IMR-90 (cell line): ENCODE measurements at regions not wholly inside any gene's neighbourhood (a gene's known extent, or its start where the extent isn't known, plus 50 kb on each side); places are given as distances from the start of the nearest gene placed in this dataset.

Experiments used
- RAD21 ChIP-seq: IDR thresholded peaks from 2 replicates; pipeline ENCODE4 v1.6.1; 2012; ENCODE audit warnings: low read length, improper control_type of control experiment
- TF ChIP-seq, protein P1 (sequence below): conservative IDR thresholded peaks from 2 replicates; pipeline ENCODE4 v1.5.1; 2012; ENCODE audit warnings: mild to moderate bottlenecking, low read depth, low read length, improper control_type of control experiment

DNA sequence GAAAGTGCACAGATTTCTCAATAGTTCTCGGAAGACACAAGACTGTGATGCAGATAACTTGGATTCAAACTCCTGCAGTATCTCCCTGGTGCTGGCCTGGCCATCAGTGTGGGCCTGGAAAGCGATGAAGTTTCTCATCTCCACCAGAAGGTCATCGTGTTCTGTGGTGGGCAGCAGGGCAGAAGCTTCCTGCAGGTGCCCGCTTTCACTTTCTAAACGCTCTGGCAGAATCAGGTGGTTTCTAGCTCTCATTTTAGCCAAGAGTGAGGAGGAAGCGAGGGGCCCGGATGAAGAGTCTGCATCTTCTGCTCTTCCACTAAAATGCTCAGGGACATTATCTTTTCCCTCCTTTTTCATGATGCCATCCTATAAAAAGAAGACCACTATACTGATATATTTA lies 63.0 kb upstream of the DRGX start:
- TF ChIP-seq, protein P1, sequence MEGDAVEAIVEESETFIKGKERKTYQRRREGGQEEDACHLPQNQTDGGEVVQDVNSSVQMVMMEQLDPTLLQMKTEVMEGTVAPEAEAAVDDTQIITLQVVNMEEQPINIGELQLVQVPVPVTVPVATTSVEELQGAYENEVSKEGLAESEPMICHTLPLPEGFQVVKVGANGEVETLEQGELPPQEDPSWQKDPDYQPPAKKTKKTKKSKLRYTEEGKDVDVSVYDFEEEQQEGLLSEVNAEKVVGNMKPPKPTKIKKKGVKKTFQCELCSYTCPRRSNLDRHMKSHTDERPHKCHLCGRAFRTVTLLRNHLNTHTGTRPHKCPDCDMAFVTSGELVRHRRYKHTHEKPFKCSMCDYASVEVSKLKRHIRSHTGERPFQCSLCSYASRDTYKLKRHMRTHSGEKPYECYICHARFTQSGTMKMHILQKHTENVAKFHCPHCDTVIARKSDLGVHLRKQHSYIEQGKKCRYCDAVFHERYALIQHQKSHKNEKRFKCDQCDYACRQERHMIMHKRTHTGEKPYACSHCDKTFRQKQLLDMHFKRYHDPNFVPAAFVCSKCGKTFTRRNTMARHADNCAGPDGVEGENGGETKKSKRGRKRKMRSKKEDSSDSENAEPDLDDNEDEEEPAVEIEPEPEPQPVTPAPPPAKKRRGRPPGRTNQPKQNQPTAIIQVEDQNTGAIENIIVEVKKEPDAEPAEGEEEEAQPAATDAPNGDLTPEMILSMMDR, result no peak
- no peak for TF ChIP-seq RAD21
